ENCODE measurements at regions not wholly inside any gene's neighbourhood (a gene's known extent, or its start where the extent isn't known, plus 50 kb on each side); places are given as distances from the start of the nearest gene placed in this dataset.

DNA sequence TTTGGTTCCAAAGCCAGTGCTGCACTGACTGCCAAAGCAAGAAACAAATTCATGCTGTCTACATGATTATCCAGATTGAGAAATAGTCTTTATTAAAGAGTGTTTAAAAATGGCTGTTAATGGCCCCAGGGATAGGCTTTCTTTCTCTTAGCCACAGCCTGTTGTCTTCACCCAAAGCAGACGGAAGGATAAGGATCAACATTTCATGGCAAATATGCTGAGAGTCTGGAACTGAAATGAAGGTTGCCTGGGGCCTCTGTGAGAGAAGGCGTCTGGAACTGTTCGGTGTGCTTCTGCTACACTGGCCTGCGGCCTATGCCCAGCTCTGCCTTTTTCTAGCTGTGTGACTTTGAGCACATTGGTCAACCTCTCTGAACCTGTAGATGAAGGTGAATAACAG is 373.0 kb upstream of the ZFP64 start:
- WGBS, 2 donors (ENCODE audit: low coverage in 1 of 2) = 83 to 87% methylated on average over 1 to 4 of the region's 4 CpGs
- intact Hi-C loops (cut with DNase I; ENCODE audit: low total_unique reads) (no loop called here), in situ Hi-C loops (cut with MboI; ENCODE audit: low pct_ligation_motif_present in 1 of 4, low pct_unique_long_range_greater_than_20kb in 1 of 4, low sequenced_read_pairs in 3 of 4) (loop anchor here in 1 of 4 donors (25.0 kb wide), 1 partner anchor 98 kb away; no protein-coding TSS in a partner anchor)

DNA sequence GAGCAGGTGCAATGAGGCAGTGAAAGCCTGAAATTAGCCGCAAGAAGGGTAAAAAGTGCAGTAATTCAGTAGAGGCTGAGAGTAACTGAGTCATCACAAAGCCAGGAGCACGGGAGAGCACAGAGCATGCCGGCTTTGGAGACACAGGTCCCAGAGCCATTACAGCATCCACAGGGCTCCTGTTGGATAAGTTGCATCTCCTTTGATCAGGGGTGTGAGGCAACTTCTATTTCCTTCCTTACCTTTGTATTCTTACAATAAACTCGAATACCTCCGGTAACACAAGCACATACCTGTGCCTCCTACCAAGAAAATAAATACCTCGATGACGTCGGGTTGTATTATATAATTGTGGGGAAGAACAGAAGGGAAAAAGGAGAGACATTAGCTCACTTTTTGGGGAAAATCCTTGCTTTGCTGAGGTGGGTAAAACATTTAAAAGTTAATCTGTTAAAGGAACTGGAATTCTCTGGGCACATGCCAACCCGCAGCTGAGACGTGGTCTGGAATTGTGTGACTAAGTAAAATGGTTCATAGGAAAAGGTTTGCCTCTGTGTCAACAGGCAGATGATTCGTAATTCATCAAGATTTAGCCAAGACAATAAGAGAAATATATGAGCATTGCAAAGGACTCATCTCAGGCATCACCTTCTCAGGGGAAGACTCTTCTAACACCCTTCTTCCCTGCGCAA is 360.7 kb upstream of the ZFP64 start:
- DNase-seq = no peak
- intact Hi-C loops (cut with DNase I; ENCODE audit: low total_unique reads) = no loop called here
- H3K27ac ChIP-seq = no peak overlapping the region
- TF ChIP-seq, protein P1, sequence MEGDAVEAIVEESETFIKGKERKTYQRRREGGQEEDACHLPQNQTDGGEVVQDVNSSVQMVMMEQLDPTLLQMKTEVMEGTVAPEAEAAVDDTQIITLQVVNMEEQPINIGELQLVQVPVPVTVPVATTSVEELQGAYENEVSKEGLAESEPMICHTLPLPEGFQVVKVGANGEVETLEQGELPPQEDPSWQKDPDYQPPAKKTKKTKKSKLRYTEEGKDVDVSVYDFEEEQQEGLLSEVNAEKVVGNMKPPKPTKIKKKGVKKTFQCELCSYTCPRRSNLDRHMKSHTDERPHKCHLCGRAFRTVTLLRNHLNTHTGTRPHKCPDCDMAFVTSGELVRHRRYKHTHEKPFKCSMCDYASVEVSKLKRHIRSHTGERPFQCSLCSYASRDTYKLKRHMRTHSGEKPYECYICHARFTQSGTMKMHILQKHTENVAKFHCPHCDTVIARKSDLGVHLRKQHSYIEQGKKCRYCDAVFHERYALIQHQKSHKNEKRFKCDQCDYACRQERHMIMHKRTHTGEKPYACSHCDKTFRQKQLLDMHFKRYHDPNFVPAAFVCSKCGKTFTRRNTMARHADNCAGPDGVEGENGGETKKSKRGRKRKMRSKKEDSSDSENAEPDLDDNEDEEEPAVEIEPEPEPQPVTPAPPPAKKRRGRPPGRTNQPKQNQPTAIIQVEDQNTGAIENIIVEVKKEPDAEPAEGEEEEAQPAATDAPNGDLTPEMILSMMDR (IDR thresholded peaks at IDR 0.05) = no peak
- TF ChIP-seq POLR2AphosphoS5 (IDR thresholded peaks at IDR 0.05) (no peak), POLR2A (IDR thresholded peaks at IDR 0.05) (no peak), EP300 (IDR thresholded peaks at IDR 0.05; ENCODE audit: low read depth) (no peak)
- no peaks in the 10 kb centered on the region for H3K27me3 ChIP-seq
- WGBS, 2 donors (ENCODE audit: low coverage in 1 of 2) = 61 to 64% methylated on average over 3 to 12 of the region's 12 CpGs
- H3K36me3 ChIP-seq = no peaks in the 10 kb centered on the region
- H3K9me3 ChIP-seq = no peaks in the 10 kb centered on the region
- no peaks in the 10 kb centered on the region for H3K4me1 ChIP-seq
- in situ Hi-C loops (cut with MboI; ENCODE audit: low pct_ligation_motif_present in 1 of 4, low pct_unique_long_range_greater_than_20kb in 1 of 4, low sequenced_read_pairs in 3 of 4) = loop anchor here in 1 of 4 donors (25.0 kb wide), 1 partner anchor 110 kb away; no protein-coding TSS in a partner anchor
- no peak overlapping the region for H3K4me3 ChIP-seq

More for the DNA sequence above, 373.0 kb upstream of the ZFP64 start:
- H3K4me1 ChIP-seq = no peaks in the 10 kb centered on the region
- no peak for TF ChIP-seq POLR2A (IDR thresholded peaks at IDR 0.05)
- TF ChIP-seq, protein P1 (IDR thresholded peaks at IDR 0.05) = no peak
- TF ChIP-seq POLR2AphosphoS5 (IDR thresholded peaks at IDR 0.05) = no peak
- TF ChIP-seq EP300 (IDR thresholded peaks at IDR 0.05; ENCODE audit: low read depth) = no peak
- H3K27me3 ChIP-seq = no peaks in the 10 kb centered on the region
- no peaks in the 10 kb centered on the region for H3K9me3 ChIP-seq
- no peak overlapping the region for H3K27ac ChIP-seq
- H3K36me3 ChIP-seq = no peaks in the 10 kb centered on the region
- no peak for DNase-seq
- H3K4me3 ChIP-seq = no peak overlapping the region

DNA sequence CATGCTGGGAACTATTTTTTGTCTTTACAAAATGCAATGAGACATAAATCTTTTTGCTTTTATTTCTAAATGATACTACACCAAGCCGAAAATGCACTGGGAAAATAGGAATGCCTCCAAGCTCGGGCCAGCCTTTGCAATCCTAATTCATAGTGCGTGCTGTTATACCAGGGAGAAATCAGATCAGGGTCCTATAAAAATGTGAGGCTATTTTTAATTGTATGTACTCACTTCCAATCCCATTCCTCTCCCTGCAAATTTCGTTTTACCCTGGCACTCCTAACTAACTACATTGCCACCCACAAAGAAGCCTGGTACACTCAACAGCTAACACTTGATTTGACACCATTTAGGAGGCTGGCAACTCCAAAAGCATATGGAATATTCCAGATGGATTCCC is 350.6 kb upstream of the ZFP64 start:
- WGBS, 2 donors (ENCODE audit: low coverage in 1 of 2) = 52 to 69% methylated on average over 4 of the region's 4 CpGs
- no peaks in the 10 kb centered on the region for H3K9me3 ChIP-seq
- H3K4me1 ChIP-seq = peaks cover 0 to 10% (median 0%) of the 10 kb centered on the region in 4 donors
- H3K4me3 ChIP-seq = no peak overlapping the region
- no peak for DNase-seq
- TF ChIP-seq EP300 (IDR thresholded peaks at IDR 0.05; ENCODE audit: low read depth) = no peak
- TF ChIP-seq, protein P1 (IDR thresholded peaks at IDR 0.05) = no peak
- no peak for TF ChIP-seq POLR2AphosphoS5 (IDR thresholded peaks at IDR 0.05)
- TF ChIP-seq POLR2A (IDR thresholded peaks at IDR 0.05) = no peak
- H3K27me3 ChIP-seq = peaks cover 8% of the 10 kb centered on the region
- intact Hi-C loops (cut with DNase I; ENCODE audit: low total_unique reads) (no loop called here), in situ Hi-C loops (cut with MboI; ENCODE audit: low pct_ligation_motif_present in 1 of 4, low pct_unique_long_range_greater_than_20kb in 1 of 4, low sequenced_read_pairs in 3 of 4) (no loop called here)
- H3K27ac ChIP-seq = no peak overlapping the region
- no peaks in the 10 kb centered on the region for H3K36me3 ChIP-seq

DNA sequence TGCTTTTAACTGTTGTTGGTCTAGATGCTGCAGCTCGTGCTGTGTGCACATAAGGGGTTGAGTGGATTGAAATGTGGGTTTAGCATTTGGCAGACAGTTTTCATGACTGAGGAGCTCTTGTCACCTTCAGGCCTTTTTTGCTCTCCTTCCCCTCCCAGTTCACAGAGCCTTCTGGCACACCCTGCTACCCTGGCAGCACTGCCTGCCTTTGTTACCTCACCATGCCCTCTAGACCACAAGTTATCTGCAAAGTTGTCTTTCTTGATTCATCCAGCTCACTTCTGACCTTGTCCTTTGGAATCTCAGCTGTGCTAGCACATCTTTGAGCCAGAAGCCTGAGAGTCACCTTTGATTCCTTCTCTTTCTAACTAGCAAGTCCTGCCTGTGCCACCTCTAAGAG is 348.9 kb upstream of the ZFP64 start:
- Histone ChIP-seq H3K9me3 (no peaks in the 10 kb centered on the region), H3K27ac (no peak overlapping the region), H3K36me3 (no peaks in the 10 kb centered on the region), H3K27me3 (peaks cover 11% of the 10 kb centered on the region), H3K4me1 (peaks cover 0 to 10% (median 0%) of the 10 kb centered on the region in 4 donors), H3K4me3 (no peak overlapping the region)
- intact Hi-C loops (cut with DNase I; ENCODE audit: low total_unique reads) (no loop called here), in situ Hi-C loops (cut with MboI; ENCODE audit: low pct_ligation_motif_present in 1 of 4, low pct_unique_long_range_greater_than_20kb in 1 of 4, low sequenced_read_pairs in 3 of 4) (no loop called here)
- no peak for DNase-seq
- WGBS, 2 donors (ENCODE audit: low coverage in 1 of 2) = 60% methylated on average over 1 of the region's 1 CpG; no CpG with 5 or more reads in 1 of the 2 donors
- TF ChIP-seq POLR2A (IDR thresholded peaks at IDR 0.05) (no peak), EP300 (IDR thresholded peaks at IDR 0.05; ENCODE audit: low read depth) (no peak), POLR2AphosphoS5 (IDR thresholded peaks at IDR 0.05) (no peak)
- TF ChIP-seq, protein P1 (IDR thresholded peaks at IDR 0.05) = no peak
